NCI-H2196 (cell line): ENCODE measurements at regions not wholly inside any gene's neighbourhood (a gene's known extent, or its start where the extent isn't known, plus 50 kb on each side); places are given as distances from the start of the nearest gene placed in this dataset.
"Not testable (repeated sequence)": the region's sequence is repeated elsewhere in the genome, so short reads cannot be mapped to it uniquely, and the experiment has no call there.

ENCODE experiments used
- DNase-seq: peaks from one replicate; lab custom pipeline; 2025; ENCODE audit not compliant: unreplicated experiment; lab: John Stamatoyannopoulos, UW

- no peak for DNase-seq
Observed at GRCh38 chrY:7417946-7418345, 506.4 kb upstream of the AMELY start.

GRCh38 chrY:7416406-7416805, 504.9 kb upstream of the AMELY start:
- DNase-seq, result no peak

- no peak for DNase-seq
Observed at GRCh38 chrY:7415157-7415633, 503.6 kb upstream of the AMELY start.

GRCh38 chrY:7390056-7390455, 478.5 kb upstream of the AMELY start:
- no peak for DNase-seq

GRCh38 chrY:7382988-7383387, 471.4 kb upstream of the AMELY start:
- no peak for DNase-seq

GRCh38 chrY:7377091-7377490, 465.5 kb upstream of the AMELY start:
- DNase-seq, result no peak

- DNase-seq, result not testable (repeated sequence)
Observed at GRCh38 chrY:7374485-7374884, 462.9 kb upstream of the AMELY start.

- not testable (repeated sequence) for DNase-seq
Observed at GRCh38 chrY:7371953-7372352, 460.4 kb upstream of the AMELY start.

- DNase-seq, result not testable (repeated sequence)
Observed at GRCh38 chrY:7371026-7371425, 459.5 kb upstream of the AMELY start.

GRCh38 chrY:7359520-7359919, 448.0 kb upstream of the AMELY start:
- no peak for DNase-seq

GRCh38 chrY:7358103-7358752, 446.7 kb upstream of the AMELY start:
- no peak for DNase-seq

- DNase-seq, result not testable (repeated sequence)
Observed at GRCh38 chrY:7355891-7356290, 444.3 kb upstream of the AMELY start.

GRCh38 chrY:7344661-7345060, 433.1 kb upstream of the AMELY start:
- peak; percentile 60 for DNase-seq

- DNase-seq, result no peak
Observed at GRCh38 chrY:7343261-7343660, 431.7 kb upstream of the AMELY start.

GRCh38 chrY:7342732-7343131, 431.2 kb upstream of the AMELY start:
- not testable (repeated sequence) for DNase-seq

- DNase-seq, result no peak
Observed at GRCh38 chrY:7339391-7340087, 428.0 kb upstream of the AMELY start.

- no peak for DNase-seq
Observed at GRCh38 chrY:7336023-7336873, 424.7 kb upstream of the AMELY start.

- no peak for DNase-seq
Observed at GRCh38 chrY:7334449-7334848, 422.9 kb upstream of the AMELY start.

- DNase-seq, result no peak
Observed at GRCh38 chrY:7326296-7327246, 415.0 kb upstream of the AMELY start.

GRCh38 chrY:7325531-7325930, 414.0 kb upstream of the AMELY start:
- DNase-seq, result no peak

GRCh38 chrY:7320751-7321150, 409.2 kb upstream of the AMELY start:
- DNase-seq, result no peak
